Endothelial cell of umbilical vein (primary cell): ENCODE measurements at regions not wholly inside any gene's neighbourhood (a gene's known extent, or its start where the extent isn't known, plus 50 kb on each side); places are given as distances from the start of the nearest gene placed in this dataset.
"Not testable (repeated sequence)": the region's sequence is repeated elsewhere in the genome, so short reads cannot be mapped to it uniquely, and the experiment has no call there.

Experiments
- EZH2 ChIP-seq: IDR thresholded peaks from 2 replicates; pipeline ENCODE4 v1.6.1; 2012; ENCODE audit warnings: borderline replicate concordance, low read depth, mild to moderate bottlenecking, moderate library complexity, low read length, inconsistent platforms; ENCODE audit not compliant: severe bottlenecking
- TF ChIP-seq, protein P1 (sequence below), 2 donors: IDR thresholded peaks; 1 replicate in 1 of 2; 2 replicates in 1 of 2; pipeline ENCODE4 v1.5.1; 2011; ENCODE audit warnings: low read length in 2 of 2, mild to moderate bottlenecking in 2 of 2, moderate library complexity in 2 of 2, control low read depth in 1 of 2, inconsistent platforms in 1 of 2, low read depth in 1 of 2; ENCODE audit not compliant: insufficient read depth in 1 of 2; ENCODE audit errors: extremely low read depth in 1 of 2

DNA sequence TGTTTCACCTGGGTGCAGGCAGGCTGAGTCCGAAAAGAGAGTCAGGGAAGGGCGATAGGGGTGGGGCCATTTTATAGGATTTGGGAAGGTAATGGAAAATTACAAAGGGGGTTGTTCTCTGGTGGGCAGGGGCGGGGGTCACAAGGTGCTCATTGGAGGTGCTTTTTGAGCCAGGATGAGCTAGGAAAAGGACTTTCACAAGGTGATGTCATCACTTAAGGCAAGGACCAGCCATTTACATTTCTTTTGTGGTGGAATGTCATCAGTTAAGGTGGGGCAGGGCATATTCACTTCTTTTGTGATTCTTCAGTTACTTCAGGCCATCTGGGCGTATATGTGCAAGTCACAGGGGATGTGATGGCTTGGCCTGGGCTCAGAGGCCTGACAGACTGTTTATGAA lies 1040.0 kb downstream of the TAF11L14 start:
- TF ChIP-seq, protein P1, sequence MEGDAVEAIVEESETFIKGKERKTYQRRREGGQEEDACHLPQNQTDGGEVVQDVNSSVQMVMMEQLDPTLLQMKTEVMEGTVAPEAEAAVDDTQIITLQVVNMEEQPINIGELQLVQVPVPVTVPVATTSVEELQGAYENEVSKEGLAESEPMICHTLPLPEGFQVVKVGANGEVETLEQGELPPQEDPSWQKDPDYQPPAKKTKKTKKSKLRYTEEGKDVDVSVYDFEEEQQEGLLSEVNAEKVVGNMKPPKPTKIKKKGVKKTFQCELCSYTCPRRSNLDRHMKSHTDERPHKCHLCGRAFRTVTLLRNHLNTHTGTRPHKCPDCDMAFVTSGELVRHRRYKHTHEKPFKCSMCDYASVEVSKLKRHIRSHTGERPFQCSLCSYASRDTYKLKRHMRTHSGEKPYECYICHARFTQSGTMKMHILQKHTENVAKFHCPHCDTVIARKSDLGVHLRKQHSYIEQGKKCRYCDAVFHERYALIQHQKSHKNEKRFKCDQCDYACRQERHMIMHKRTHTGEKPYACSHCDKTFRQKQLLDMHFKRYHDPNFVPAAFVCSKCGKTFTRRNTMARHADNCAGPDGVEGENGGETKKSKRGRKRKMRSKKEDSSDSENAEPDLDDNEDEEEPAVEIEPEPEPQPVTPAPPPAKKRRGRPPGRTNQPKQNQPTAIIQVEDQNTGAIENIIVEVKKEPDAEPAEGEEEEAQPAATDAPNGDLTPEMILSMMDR (IDR thresholded peaks at IDR 0.05; ENCODE audit: extremely low read depth in 1 of 2, insufficient read depth in 1 of 2, low read depth in 1 of 2, low read length in 2 of 2): not testable (repeated sequence)
- not testable (repeated sequence) for TF ChIP-seq EZH2
